RWPE1 (cell line): ENCODE measurements at regions not wholly inside any gene's neighbourhood (a gene's known extent, or its start where the extent isn't known, plus 50 kb on each side); places are given as distances from the start of the nearest gene placed in this dataset.
"Not testable (repeated sequence)": the region's sequence is repeated elsewhere in the genome, so short reads cannot be mapped to it uniquely, and the experiment has no call there.

Experiments used
- CTCF ChIA-PET: fragments of 350-600 bp; sonication (Branson Sonifier 250); formaldehyde crosslinking; extraction: SDS; loops from one replicate; lab custom pipeline; 2021; lab: Yijun Ruan, JAX
- POLR2A ChIA-PET: fragments of 400-600 bp; formaldehyde crosslinking; extraction: SDS; loops from one replicate; lab custom pipeline; 2020; ENCODE audit warnings: antibody characterized with exemption; ENCODE audit not compliant: low non-redundant PET; lab: Yijun Ruan, JAX
- DNase-seq: peaks from one replicate; pipeline ENCODE4 v3.0.0; 2012; ENCODE audit warnings: low spot score
- H3K27ac ChIP-seq: fragments of 450-650 bp; 2 replicates; pipeline ENCODE4 v1.5.1; 2017
- TF ChIP-seq, protein P1 (sequence below): fragments of 450-650 bp; conservative IDR thresholded peaks from 2 replicates; pipeline ENCODE4 v1.5.1; 2017; ENCODE audit warnings: low read depth, mild to moderate bottlenecking

DNA sequence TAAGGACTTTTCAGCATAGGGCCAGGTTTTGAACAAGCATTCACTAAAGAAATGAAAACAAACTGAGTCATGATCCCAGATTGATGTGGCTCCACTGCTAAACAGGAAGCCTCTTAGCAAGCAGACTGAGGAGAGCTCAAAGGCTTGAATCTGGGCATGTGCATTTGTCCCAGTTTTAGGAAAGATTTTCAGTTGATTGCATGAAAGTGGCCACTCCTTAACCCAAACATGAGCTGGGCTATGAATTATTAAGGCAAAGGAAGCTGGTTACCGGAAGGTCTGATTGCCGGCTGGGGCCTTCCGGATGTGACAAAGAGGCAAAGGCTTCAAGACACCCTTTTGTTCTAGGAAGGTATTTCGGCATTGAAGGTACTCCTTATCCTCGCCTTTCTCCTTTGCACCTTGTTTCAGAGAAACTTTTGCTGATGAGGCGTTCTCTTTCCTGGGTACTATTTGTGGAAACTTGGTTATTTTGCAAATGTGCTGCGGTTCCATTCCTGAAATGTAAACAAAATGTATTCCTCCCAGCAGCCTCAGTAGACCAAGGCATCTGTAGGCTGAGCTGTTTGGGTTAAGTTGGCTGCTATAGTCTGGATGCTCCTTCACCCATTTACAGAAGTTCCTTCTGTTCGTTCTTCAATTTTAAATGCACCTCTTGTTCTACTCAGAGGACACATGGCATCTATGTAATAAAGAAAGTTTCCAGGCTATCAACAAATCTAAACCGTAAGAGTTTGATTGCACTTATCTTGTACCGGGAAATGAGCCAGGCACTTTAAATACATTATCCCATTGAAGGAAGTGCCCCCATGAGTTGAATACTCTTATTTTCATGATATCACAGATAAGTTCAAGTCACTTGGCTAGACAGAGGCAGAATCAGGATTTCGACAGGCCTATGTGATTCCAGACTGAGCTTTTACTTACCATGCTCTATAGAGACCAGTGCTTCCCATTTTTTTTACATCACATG is 115.6 kb upstream of the METAP2 start:
- TF ChIP-seq, protein P1, sequence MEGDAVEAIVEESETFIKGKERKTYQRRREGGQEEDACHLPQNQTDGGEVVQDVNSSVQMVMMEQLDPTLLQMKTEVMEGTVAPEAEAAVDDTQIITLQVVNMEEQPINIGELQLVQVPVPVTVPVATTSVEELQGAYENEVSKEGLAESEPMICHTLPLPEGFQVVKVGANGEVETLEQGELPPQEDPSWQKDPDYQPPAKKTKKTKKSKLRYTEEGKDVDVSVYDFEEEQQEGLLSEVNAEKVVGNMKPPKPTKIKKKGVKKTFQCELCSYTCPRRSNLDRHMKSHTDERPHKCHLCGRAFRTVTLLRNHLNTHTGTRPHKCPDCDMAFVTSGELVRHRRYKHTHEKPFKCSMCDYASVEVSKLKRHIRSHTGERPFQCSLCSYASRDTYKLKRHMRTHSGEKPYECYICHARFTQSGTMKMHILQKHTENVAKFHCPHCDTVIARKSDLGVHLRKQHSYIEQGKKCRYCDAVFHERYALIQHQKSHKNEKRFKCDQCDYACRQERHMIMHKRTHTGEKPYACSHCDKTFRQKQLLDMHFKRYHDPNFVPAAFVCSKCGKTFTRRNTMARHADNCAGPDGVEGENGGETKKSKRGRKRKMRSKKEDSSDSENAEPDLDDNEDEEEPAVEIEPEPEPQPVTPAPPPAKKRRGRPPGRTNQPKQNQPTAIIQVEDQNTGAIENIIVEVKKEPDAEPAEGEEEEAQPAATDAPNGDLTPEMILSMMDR: no peak
- no peak for DNase-seq
- ChIA-PET POLR2A (no interaction called here), CTCF (no interaction called here)
- H3K27ac ChIP-seq: no peak overlapping the region

- no peak overlapping the region for H3K27ac ChIP-seq
- ChIA-PET CTCF (no interaction called here), POLR2A (no interaction called here)
- TF ChIP-seq, protein P1: no peak
- no peak for DNase-seq
These were observed 108.0 kb upstream of the METAP2 start for GRCh38 chr12:95365912-95366311.

DNA sequence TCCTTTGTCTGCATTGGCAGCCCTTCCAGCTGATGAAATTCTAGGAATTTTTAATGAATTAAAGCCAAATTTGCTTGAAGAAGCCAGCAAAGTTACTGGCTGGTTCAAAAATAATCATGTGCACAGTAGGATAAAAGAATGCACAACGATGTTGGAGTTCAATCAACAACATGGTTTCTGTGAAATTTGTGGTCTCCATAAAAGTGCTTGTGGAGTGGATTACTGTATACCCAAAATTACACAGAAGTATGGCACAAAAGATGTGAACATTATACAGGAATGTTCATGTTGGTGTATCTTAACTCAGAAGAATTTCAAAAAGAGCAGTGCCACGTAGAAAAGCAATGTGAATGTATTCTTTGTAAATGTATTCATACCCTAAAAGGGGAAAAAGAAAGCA is 105.0 kb upstream of the METAP2 start:
- H3K27ac ChIP-seq: no peak overlapping the region
- DNase-seq: no peak
- ChIA-PET CTCF (no interaction called here), POLR2A (no interaction called here)
- TF ChIP-seq, protein P1: no peak

DNA sequence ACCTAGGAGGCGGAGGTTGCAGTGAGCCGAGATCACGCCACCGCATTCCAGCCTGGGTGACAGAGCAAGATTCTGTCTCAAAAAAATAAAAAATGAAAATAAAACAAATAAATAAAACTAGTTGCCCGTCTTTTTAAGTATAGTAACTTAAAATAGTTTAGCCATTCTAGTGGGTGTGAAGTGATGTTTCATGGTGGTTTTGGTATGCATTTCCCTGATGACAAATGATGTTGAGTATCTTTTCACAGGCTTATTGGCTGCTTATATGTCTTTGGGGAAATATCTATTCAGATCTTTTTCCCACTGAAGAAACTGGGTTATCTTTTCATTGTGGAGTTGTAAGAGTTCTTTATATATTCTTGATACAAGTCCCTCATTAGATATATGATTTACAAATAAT is 102.4 kb upstream of the METAP2 start:
- ChIA-PET CTCF (no interaction called here), POLR2A (no interaction called here)

DNA sequence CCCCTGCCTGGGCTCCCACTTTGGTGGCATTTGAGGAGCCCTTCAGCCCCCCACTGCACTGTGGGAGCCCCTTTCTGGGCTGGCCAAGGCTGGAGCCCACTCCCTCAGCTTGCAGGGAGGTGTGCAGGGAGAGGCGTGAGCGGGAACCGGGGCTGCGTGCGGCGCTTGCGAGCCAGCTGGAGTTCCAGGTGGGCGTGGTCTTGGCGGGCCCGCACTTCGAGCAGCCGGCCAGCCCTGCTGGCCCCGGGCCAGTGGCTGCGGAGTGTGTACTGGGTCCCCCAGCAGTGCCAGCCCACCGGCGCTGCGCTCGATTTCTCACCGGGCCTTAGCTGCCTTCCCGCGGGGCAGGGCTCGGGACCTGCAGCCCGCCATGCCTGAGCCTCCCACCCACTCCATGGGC is 94.5 kb upstream of the METAP2 start:
- CTCF ChIA-PET, DNase-seq, POLR2A ChIA-PET, H3K27ac ChIP-seq: not testable (repeated sequence)

More for the DNA sequence above, 102.4 kb upstream of the METAP2 start:
- TF ChIP-seq, protein P1: no peak
- no peak overlapping the region for H3K27ac ChIP-seq
- DNase-seq: no peak

DNA sequence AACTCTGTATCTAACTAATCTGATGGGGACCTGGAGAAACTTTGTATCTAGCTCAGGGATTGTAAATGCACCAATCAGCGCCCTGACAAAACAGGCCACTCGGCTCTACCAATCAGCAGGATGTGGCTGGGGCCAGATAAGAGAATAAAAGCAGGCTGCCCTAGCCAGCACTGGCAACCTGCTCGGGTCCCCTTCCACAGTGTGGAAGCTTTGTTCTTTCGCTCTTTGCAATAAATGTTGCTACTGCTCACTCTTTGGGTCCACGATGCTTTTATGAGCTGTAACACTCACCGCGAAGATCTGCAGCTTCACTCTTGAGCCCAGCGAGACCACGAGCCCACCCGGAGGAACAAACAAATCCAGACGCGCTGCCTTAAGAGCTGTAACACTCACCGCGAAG is 93.6 kb upstream of the METAP2 start:
- CTCF ChIA-PET: interaction anchor here (0.6 kb wide), 1 partner anchor 1074 kb away, joined by 4 read pairs; no protein-coding TSS in a partner anchor
- H3K27ac ChIP-seq, POLR2A ChIA-PET, DNase-seq: not testable (repeated sequence)

DNA sequence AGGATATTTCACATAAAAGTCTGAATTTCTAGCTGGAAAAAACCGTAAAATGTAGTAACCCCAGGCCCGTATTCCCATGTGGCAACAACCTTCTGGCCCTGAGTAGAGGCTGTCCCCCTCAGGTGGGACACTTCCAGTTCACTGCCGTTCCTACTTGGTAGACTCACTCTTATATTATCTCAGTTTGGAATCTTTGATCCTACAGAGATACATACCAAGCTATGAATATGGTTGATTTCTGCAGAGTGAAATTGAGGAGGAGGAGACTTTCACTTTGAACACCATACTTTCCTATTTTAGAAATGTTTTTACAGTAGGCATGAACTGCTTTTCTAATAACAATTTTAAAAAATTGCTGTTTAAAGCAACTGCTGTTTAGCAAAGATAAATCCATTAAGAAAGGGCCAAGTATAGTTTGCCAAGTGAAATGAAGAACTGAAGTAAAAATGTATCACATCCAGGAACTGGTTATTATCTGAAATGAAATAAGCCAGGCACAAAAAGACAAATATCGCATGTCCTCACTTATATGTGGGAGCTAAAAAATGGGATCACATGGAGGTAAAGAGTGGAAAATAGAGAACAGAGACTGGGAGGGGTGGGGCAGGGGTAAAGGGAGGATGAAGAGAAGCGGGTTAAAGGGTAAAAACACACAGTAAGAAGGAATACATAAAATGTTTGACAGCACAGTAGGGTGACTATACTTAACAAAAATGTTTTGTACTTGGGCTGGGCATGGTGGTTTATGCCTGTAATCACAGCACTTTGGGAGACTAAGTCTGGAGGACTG is 92.8 kb upstream of the METAP2 start:
- CTCF ChIA-PET: interaction anchor here (0.6 to 0.7 kb wide), 2 partner anchors 23 to 1075 kb away, joined by 3 to 4 read pairs; no protein-coding TSS in a partner anchor
- TF ChIP-seq, protein P1: no peak
- POLR2A ChIA-PET: no interaction called here
- no peak for DNase-seq
- no peak overlapping the region for H3K27ac ChIP-seq

DNA sequence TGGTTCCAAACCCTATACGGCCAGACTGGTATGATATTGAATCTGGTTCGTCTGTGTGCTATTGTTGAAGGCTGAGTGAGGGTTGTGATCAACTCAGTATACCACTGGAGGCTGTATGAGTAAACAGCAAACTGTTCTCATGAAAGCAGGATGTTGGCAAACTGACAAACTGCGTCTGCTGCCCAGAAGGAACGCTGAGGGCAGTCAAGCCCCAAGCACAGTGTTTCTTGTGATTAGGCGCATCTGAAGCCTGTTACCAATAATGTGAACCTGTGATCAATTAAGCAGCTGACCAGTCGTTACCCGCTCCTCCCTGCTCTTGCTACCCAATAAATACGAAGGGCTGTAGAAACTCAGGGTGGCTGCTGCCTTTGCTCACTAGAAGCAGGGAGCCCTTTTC is 90.0 kb upstream of the METAP2 start:
- DNase-seq, POLR2A ChIA-PET, H3K27ac ChIP-seq, CTCF ChIA-PET: not testable (repeated sequence)
